HL-60 (cell line): ENCODE measurements at regions not wholly inside any gene's neighbourhood (a gene's known extent, or its start where the extent isn't known, plus 50 kb on each side); places are given as distances from the start of the nearest gene placed in this dataset.

ENCODE experiments used
- DNase-seq, 2 experiments: peaks; one replicate each; pipeline ENCODE4 v3.0.0-alpha.2; 2010 to 2020; ENCODE audit warnings: low read depth in 1 of 2, low spot score in 1 of 2
- H3K27ac ChIP-seq: fragments of 250-450 bp; sonication (Bioruptor Pico); replicated peaks from 2 replicates; pipeline ENCODE4 v1.5.1; 2020; ENCODE audit warnings: mild to moderate bottlenecking, moderate library complexity
- H3K27me3 ChIP-seq: fragments of 250-450 bp; sonication (Bioruptor Pico); 2 replicates; pipeline ENCODE4 v1.5.1; 2021; ENCODE audit warnings: mild to moderate bottlenecking, moderate library complexity; ENCODE audit not compliant: insufficient read depth, poor library complexity, severe bottlenecking
- H3K4me3 ChIP-seq: replicated peaks from 2 replicates; pipeline ENCODE4 v1.5.1; 2011; ENCODE audit warnings: mild to moderate bottlenecking, control low read depth, low read length; ENCODE audit not compliant: insufficient read depth
- GABPA ChIP-seq: IDR thresholded peaks from 2 replicates; pipeline ENCODE4 v1.6.1; 2012; ENCODE audit warnings: low read depth
- POLR2AphosphoS5 ChIP-seq: IDR thresholded peaks from 2 replicates; pipeline ENCODE4 v1.6.1; 2012; ENCODE audit warnings: low read depth
- REST ChIP-seq: IDR thresholded peaks from 2 replicates; pipeline ENCODE4 v1.6.1; 2012; ENCODE audit warnings: low read depth; ENCODE audit not compliant: insufficient replicate concordance
- SPI1 ChIP-seq: IDR thresholded peaks from 2 replicates; pipeline ENCODE4 v1.6.1; 2012; ENCODE audit warnings: low read depth, mild to moderate bottlenecking, borderline replicate concordance
- TF ChIP-seq, protein P1 (sequence below): IDR thresholded peaks from one replicate; pipeline ENCODE4 v1.5.1; 2011; ENCODE audit warnings: low read length, control low read depth, inconsistent platforms; ENCODE audit not compliant: insufficient read depth

DNA sequence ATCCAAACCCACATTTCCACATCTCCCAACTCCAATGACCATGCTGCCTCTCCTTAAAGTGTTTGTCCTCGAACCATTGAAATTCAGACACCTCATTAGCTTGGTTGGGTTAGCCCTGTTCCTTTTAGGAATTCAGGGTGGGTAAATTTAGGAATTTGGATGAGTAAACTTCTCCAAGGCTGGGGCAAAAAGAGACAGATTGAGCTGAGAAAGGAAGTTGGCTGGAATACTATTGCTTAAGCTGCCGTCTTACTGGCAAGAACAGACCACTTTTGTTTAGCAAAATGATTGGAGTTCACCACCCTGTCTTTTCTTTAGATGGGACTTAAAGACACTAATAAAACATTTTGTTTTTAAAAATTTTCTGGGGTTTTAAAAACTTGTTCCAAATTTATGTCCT is 143.6 kb upstream of the GDNF start:
- DNase-seq = no peak
- Histone ChIP-seq H3K4me3 (no peak overlapping the region), H3K27me3 (peaks cover 5% of the 10 kb centered on the region), H3K27ac (no peak overlapping the region)
- no peak for TF ChIP-seq REST
- no peak for TF ChIP-seq SPI1
- TF ChIP-seq GABPA = no peak
- TF ChIP-seq POLR2AphosphoS5 = no peak
- TF ChIP-seq, protein P1, sequence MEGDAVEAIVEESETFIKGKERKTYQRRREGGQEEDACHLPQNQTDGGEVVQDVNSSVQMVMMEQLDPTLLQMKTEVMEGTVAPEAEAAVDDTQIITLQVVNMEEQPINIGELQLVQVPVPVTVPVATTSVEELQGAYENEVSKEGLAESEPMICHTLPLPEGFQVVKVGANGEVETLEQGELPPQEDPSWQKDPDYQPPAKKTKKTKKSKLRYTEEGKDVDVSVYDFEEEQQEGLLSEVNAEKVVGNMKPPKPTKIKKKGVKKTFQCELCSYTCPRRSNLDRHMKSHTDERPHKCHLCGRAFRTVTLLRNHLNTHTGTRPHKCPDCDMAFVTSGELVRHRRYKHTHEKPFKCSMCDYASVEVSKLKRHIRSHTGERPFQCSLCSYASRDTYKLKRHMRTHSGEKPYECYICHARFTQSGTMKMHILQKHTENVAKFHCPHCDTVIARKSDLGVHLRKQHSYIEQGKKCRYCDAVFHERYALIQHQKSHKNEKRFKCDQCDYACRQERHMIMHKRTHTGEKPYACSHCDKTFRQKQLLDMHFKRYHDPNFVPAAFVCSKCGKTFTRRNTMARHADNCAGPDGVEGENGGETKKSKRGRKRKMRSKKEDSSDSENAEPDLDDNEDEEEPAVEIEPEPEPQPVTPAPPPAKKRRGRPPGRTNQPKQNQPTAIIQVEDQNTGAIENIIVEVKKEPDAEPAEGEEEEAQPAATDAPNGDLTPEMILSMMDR = no peak

GRCh38 chr5:37979559-37979958 is 139.7 kb upstream of the GDNF start:
- no peak overlapping the region for H3K27ac ChIP-seq
- H3K4me3 ChIP-seq = no peak overlapping the region
- peaks cover 3% of the 10 kb centered on the region for H3K27me3 ChIP-seq
- TF ChIP-seq SPI1 = no peak
- no peak for TF ChIP-seq REST
- no peak for TF ChIP-seq POLR2AphosphoS5
- TF ChIP-seq GABPA = no peak
- TF ChIP-seq, protein P1 = no peak
- no peak for DNase-seq

DNA sequence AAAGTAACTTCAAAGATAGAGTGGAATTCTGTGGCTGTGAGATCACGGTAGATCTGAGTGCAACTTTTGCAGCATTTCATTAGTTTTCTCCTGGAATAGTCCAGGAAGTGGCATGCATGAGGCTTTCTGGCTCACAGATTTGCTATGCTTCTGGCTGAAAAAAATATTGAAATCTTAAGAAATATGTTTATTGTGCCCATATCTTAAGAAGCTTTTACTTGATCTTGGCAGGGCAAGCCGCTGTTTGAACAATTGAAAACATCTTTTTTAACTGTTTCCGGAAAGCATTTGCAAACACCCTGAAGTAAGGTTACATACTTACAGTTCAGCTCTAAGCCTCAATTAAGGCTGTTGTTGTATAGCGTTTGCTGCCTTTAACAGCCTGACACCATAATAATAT is 135.7 kb upstream of the GDNF start:
- H3K27me3 ChIP-seq = peaks cover 6% of the 10 kb centered on the region
- no peak for DNase-seq
- no peak for TF ChIP-seq REST
- TF ChIP-seq, protein P1 = no peak
- TF ChIP-seq SPI1 = no peak
- TF ChIP-seq GABPA = no peak
- no peak for TF ChIP-seq POLR2AphosphoS5
- H3K27ac ChIP-seq = no peak overlapping the region
- H3K4me3 ChIP-seq = no peak overlapping the region
